Subcutaneous abdominal adipose tissue (tissue), 5 donors: ENCODE measurements at regions not wholly inside any gene's neighbourhood (a gene's known extent, or its start where the extent isn't known, plus 50 kb on each side); places are given as distances from the start of the nearest gene placed in this dataset.
A peak's percentile ranks its signal among the peaks of the same experiment; 100 is the strongest.

Source experiments
- H3K27ac ChIP-seq: one replicate; pipeline ENCODE4 v1.7.0; 2013; ENCODE audit warnings: low read depth, mild to moderate bottlenecking, inconsistent platforms, low read length, moderate library complexity
- H3K27me3 ChIP-seq, 5 donors: one replicate each; pipeline ENCODE4 v1.7.0; 2013; ENCODE audit warnings: low read length in 5 of 5, inconsistent platforms in 1 of 5; ENCODE audit not compliant: control insufficient read depth in 5 of 5, insufficient read depth in 4 of 5
- H3K36me3 ChIP-seq, 5 donors: one replicate each; pipeline ENCODE4 v1.7.0; 2013; ENCODE audit warnings: low read length in 5 of 5; ENCODE audit not compliant: control insufficient read depth in 5 of 5, insufficient read depth in 5 of 5
- H3K4me1 ChIP-seq, 5 donors: one replicate each; pipeline ENCODE4 v1.7.0; 2013; ENCODE audit warnings: low read length in 5 of 5, mild to moderate bottlenecking in 3 of 5, moderate library complexity in 1 of 5; ENCODE audit not compliant: control insufficient read depth in 5 of 5, insufficient read depth in 5 of 5
- H3K4me3 ChIP-seq, 5 donors: one replicate each; pipeline ENCODE4 v1.7.0; 2013; ENCODE audit warnings: low read length in 5 of 5, low read depth in 1 of 5
- H3K9ac ChIP-seq, 5 donors: one replicate each; pipeline ENCODE4 v1.7.0; 2013; ENCODE audit warnings: low read length in 5 of 5, mild to moderate bottlenecking in 4 of 5, moderate library complexity in 3 of 5
- H3K9me3 ChIP-seq, 5 donors: one replicate each; pipeline ENCODE4 v1.7.0; 2013; ENCODE audit warnings: low read length in 5 of 5; ENCODE audit not compliant: control insufficient read depth in 5 of 5
- donor health status: healthy.
- donor health status: healthy.
- donor health status: healthy.
- donor health status: healthy.
- donor health status: healthy.

DNA sequence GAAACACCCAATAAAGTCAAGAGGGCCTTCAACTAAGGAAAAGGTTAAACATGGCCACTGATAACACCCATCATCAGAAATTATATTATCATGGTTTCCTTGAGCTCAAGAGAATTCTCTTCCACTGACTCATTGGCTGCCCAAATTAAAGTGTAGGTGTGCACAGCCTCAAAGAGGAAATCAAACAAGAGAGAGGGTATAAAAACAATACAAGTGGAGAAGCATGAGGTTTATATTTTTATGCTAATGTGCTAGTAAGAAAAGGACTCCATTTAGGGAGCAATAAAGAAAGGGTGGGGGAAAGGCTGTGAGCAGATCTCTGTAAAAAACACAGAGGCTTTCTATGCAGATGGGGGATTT is 168.8 kb upstream of the VRK2 start:
- peak overlapping the region in 1 of 5 donors; percentile 17 for H3K9ac ChIP-seq
- H3K27ac ChIP-seq = no peak overlapping the region

DNA sequence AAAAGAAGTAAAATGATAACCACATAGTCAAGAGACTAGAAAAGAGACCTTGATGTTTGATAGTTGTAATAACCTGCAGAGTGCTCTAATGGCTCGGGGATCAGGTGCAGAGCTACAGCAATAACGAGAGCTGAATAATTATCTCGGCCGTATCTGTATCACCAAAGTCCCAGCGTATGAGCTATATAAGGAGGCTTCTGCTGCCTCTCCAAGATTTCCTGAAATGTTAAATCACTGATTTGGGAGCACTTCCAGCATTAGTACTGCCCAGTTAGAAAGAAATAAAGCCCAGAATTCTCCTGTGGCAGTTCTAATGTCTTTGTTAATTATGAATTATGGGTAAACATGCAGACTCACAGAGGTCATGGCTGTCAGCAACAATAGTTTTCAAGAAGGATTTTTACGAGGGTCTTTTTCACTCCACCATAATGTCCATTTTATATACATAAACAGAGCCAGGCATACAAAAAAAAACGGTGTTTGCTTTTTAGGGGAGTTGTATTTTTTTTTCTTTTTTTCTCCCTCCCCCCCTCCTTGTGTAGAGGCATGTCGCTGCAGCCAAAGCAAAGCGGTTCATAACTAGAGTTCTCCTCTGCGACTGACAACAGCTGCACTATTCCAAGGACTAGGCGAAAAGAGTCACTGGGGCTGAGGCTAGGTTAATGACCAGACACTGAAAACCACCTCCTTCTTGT is 168.3 kb upstream of the VRK2 start:
- Histone ChIP-seq H3K9ac (peak overlapping the region in 1 of 5 donors; percentile 17), H3K27me3 (no peaks in the 10 kb centered on the region), H3K4me3 (peak overlapping the region in 4 of 5 donors; percentile 15 to 37 (median 20)), H3K4me1 (peaks cover 3 to 47% (median 38%) of the 10 kb centered on the region in 5 donors), H3K27ac (no peak overlapping the region), H3K36me3 (no peaks in the 10 kb centered on the region), H3K9me3 (no peaks in the 10 kb centered on the region)

More for the DNA sequence above, 168.8 kb upstream of the VRK2 start:
- Histone ChIP-seq H3K4me1 (peaks cover 3 to 42% (median 33%) of the 10 kb centered on the region in 5 donors), H3K27me3 (no peaks in the 10 kb centered on the region), H3K4me3 (peak overlapping the region in 2 of 5 donors; percentile 17 to 37), H3K9me3 (no peaks in the 10 kb centered on the region), H3K36me3 (no peaks in the 10 kb centered on the region)

DNA sequence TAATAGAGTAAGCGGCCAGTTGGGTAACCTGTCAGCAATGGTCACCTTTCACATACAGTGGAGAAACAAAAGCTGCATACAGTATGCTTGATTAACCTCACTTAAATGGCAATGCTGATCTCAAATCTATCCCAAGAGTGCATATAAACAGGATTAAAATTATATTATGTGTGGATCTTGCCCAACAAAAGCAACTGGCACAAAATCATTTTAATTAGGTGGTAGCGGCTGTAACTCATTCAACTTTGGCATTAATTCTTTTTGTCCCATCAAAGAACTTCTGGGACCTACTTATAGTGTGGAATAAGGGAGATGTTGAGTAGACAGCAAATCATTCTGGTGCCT is 167.8 kb upstream of the VRK2 start:
- Histone ChIP-seq H3K9ac (no peak overlapping the region), H3K4me1 (peaks cover 3 to 49% (median 38%) of the 10 kb centered on the region in 5 donors), H3K27me3 (no peaks in the 10 kb centered on the region), H3K9me3 (no peaks in the 10 kb centered on the region), H3K27ac (no peak overlapping the region), H3K4me3 (peak overlapping the region in 1 of 5 donors; percentile 23), H3K36me3 (no peaks in the 10 kb centered on the region)

DNA sequence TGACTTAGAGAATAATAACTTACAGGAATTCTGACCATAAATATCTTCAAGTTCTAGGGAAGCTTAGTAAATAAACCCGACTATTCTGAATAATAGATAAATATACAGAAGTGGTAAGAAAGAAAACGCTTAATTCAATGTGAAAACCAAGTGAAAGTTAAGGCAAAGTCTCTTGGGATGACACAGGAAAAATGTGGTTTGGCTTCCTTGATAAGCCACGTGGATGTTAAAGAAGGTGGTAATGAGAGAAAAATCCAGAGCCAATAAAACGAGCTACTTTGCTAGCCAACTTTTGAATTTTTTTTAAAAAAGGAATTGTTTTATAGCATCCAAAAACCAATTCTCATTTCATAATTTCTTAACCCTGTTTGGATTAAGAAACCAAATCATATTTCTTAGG is 166.2 kb upstream of the VRK2 start:
- Histone ChIP-seq H3K27ac (no peak overlapping the region), H3K9ac (no peak overlapping the region), H3K9me3 (no peaks in the 10 kb centered on the region), H3K4me3 (no peak overlapping the region), H3K36me3 (no peaks in the 10 kb centered on the region), H3K27me3 (no peaks in the 10 kb centered on the region), H3K4me1 (peaks cover 3 to 49% (median 38%) of the 10 kb centered on the region in 5 donors)

DNA sequence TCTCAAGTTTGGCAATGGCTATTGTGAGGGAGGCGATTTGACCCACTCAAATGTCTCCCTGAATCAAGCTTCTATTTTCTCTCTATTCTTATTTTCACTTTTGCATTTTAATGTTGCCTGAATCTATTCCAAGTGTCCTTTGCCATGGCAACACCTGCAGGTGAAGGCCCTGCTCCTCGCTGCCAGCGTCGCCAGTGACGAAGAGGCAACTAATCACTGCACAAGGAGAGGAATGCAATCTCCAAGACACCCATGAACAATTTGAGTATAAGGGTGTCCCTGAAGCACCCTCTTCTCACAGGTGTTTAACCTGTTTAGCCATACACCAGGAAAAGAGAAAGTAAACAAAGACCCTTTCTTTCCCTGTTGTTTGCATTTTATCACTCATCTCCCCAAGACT is 165.6 kb upstream of the VRK2 start:
- Histone ChIP-seq H3K9ac (no peak overlapping the region), H3K27me3 (no peaks in the 10 kb centered on the region), H3K4me1 (peaks cover 3 to 49% (median 38%) of the 10 kb centered on the region in 5 donors), H3K9me3 (no peaks in the 10 kb centered on the region), H3K36me3 (no peaks in the 10 kb centered on the region), H3K4me3 (no peak overlapping the region), H3K27ac (peak overlapping the region; percentile 56)

DNA sequence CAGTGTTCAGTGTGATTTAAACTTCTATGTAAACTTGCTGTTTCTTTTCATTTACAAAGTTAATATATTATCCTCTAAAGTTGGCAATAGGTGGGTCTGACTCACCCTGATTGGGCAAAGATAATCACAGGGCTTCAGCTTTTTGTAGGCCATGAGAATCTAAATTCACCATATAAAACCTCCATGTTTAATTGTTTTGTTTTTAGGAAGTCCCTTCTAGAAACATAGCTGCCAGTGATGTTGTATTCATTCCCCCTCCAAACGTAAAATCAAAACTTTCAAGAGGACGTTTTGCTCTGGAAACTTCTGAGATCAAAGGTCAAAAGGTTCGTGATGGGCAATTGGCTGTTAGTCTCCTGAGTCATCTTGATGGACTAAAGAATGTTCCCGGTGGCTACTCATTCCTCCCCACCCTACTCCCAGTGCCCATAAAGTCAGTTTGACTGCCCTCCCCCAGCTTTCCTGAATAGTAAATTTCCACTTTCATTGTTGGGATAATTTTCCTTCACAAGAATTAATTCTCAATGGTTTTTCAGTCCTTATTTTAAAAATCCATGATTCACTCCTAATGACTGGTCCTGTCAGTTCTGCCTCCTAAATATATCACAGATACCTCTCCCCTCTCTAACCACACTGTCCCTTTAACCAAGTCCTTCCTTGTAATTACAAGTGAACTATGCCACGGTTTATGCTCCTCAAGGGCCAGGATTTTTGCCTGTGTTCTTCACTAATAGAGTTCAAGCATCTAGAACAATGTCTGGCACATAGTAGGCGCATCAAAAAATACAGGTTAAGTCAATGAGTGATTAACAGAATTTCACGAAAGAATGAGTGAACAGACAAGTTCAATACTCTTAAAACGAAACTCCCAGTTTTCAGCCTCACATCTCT is 164.4 kb upstream of the VRK2 start:
- peak overlapping the region; percentile 38 to 58 (median 49) for H3K4me3 ChIP-seq
- H3K9ac ChIP-seq = no peak overlapping the region
- H3K27ac ChIP-seq = peak overlapping the region; percentile 56

DNA sequence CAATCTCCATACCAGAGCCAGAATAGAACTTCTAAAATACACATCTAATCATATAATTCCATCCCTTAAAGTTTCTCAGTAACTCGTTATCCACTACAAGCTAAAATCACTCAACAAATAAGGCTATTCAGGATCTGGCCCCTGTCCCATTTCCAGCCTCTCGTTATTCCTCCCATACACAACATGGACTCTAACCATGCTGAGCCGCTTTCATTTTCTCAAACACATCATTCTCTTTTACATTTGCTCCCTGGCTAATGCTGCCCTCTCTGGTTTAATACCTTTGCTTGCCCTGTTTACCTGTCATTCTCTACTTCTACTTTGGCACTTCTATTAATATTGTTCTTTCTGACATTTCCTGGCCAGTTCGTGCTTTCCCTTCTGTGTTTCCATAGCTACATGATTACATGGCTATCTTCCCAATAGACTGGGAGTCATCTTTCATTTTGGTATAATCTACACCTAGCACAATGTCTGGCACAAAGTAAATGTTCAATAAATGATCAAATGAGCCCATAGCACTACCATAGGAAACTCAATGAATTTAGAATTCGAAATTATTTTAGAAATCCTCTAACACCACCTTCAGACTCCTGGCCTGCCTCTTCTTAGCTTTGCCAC is 163.6 kb upstream of the VRK2 start:
- Histone ChIP-seq H3K4me1 (peaks cover 3 to 47% (median 38%) of the 10 kb centered on the region in 5 donors), H3K9me3 (no peaks in the 10 kb centered on the region), H3K36me3 (no peaks in the 10 kb centered on the region), H3K9ac (no peak overlapping the region), H3K4me3 (peak overlapping the region; percentile 38 to 58 (median 49)), H3K27ac (no peak overlapping the region), H3K27me3 (no peaks in the 10 kb centered on the region)

More for the DNA sequence above, 164.4 kb upstream of the VRK2 start:
- H3K4me1 ChIP-seq = peaks cover 3 to 49% (median 38%) of the 10 kb centered on the region in 5 donors
- no peaks in the 10 kb centered on the region for H3K36me3 ChIP-seq
- no peaks in the 10 kb centered on the region for H3K9me3 ChIP-seq
- H3K27me3 ChIP-seq = no peaks in the 10 kb centered on the region

DNA sequence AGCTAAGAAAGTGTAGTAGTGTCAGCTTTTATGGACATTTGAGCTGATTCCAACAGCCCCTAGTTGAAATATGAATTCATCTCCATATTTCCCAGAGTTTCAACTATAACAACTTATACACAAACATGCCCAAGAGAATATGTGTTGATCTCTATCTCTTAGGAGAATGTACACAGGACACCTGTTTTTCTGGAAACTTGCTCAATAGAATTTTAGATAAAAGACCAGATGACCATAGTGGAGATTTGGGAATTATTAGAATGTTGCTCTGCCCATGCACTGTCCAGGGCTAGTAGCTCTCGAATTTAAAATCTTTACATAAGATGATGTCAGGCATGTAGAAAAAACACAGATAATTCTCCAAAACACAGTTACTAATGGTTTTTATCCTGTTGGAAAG is 162.3 kb upstream of the VRK2 start:
- Histone ChIP-seq H3K9me3 (no peaks in the 10 kb centered on the region), H3K4me3 (no peak overlapping the region), H3K27ac (no peak overlapping the region), H3K27me3 (no peaks in the 10 kb centered on the region), H3K9ac (no peak overlapping the region), H3K4me1 (peaks cover 3 to 38% (median 28%) of the 10 kb centered on the region in 5 donors), H3K36me3 (no peaks in the 10 kb centered on the region)

DNA sequence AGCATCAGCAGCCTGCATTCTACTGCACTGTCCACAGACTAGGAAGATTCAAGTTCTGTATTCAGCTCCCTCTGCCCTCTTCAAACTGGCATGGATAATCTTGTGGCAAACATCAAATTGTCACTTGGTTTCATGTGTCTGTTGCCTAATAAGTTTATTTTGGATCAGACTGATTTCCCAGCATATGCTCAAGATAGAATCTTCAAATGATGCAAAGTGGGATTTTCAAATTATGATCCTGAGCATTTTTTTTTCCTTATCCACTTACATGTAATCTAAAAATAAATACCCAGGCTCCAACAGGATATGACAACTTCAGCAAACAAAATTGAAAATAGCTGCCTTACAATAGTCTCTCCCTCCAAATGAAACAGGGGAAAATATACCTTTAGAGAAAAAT is 160.9 kb upstream of the VRK2 start:
- Histone ChIP-seq H3K9ac (no peak overlapping the region), H3K36me3 (no peaks in the 10 kb centered on the region), H3K4me3 (no peak overlapping the region), H3K27me3 (no peaks in the 10 kb centered on the region), H3K4me1 (peaks cover 3 to 27% (median 24%) of the 10 kb centered on the region in 5 donors), H3K9me3 (no peaks in the 10 kb centered on the region), H3K27ac (no peak overlapping the region)
